GM10248 (cell line): ENCODE measurements at regions not wholly inside any gene's neighbourhood (a gene's known extent, or its start where the extent isn't known, plus 50 kb on each side); places are given as distances from the start of the nearest gene placed in this dataset.

Source experiments
- CTCF ChIA-PET: fragments of 300-600 bp; sonication (Branson Sonifier 250); formaldehyde crosslinking; extraction: SDS; loops from one replicate; lab custom pipeline; 2021; ENCODE audit warnings: antibody characterized with exemption; lab: Yijun Ruan, JAX
- POLR2A ChIA-PET: fragments of 350-650 bp; sonication (Branson Sonifier 250); formaldehyde crosslinking; extraction: SDS; loops from one replicate; lab custom pipeline; 2020; ENCODE audit warnings: antibody characterized with exemption; lab: Yijun Ruan, JAX
- DNase-seq: peaks from one replicate; pipeline ENCODE4 v3.0.0; 2012; ENCODE audit errors: extremely low spot score
- TF ChIP-seq, protein P1 (sequence below): IDR thresholded peaks from 2 replicates; pipeline ENCODE4 v1.5.1; 2012; ENCODE audit warnings: mild to moderate bottlenecking, low read depth; ENCODE audit errors: extremely low read depth, missing control alignments, control extremely low read depth

DNA sequence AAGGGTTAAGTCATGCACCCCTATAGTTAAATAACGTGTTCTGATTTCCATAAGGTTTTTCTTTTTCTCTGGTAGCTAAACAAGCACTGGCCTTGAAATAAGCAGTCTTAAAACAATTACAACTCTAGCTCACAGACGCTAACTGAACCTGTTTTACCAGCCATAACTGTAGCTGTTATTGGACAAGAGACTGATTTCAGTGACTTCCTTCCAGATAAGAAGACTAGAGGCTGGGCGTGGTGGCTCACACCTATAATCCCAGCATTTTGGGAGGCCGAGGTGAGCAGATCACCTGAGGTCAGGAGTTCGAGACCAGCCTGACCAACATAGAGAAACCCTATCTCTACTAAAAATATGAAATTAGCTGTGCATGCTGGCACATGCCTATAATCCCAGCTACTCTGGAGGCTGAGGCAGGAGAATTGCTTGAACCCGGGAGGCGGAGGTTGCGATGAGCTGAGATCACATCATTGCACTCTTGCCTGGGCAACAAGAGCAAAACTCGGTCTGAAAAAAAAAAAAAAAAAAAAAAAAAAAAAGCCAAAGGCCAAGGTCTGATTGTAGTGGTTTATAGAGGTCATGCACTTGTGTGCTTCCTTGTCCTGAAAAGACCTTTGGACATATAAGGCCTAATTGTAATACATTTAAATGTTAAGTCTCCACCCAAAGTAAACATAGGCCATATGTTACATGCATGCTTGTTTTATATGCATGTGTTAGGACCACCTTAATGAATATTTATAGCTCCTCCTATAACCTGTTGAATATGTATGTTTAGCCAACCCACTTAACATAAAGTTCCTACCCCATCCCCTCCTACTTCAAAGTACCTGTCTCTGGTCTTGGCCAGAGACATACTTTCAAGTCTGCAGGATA, 319.5 kb upstream of the CA10 start:
- CTCF ChIA-PET: no interaction called here
- TF ChIP-seq, protein P1, sequence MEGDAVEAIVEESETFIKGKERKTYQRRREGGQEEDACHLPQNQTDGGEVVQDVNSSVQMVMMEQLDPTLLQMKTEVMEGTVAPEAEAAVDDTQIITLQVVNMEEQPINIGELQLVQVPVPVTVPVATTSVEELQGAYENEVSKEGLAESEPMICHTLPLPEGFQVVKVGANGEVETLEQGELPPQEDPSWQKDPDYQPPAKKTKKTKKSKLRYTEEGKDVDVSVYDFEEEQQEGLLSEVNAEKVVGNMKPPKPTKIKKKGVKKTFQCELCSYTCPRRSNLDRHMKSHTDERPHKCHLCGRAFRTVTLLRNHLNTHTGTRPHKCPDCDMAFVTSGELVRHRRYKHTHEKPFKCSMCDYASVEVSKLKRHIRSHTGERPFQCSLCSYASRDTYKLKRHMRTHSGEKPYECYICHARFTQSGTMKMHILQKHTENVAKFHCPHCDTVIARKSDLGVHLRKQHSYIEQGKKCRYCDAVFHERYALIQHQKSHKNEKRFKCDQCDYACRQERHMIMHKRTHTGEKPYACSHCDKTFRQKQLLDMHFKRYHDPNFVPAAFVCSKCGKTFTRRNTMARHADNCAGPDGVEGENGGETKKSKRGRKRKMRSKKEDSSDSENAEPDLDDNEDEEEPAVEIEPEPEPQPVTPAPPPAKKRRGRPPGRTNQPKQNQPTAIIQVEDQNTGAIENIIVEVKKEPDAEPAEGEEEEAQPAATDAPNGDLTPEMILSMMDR: no peak
- POLR2A ChIA-PET: no interaction called here
- DNase-seq: no peak

- no peak for DNase-seq
- POLR2A ChIA-PET: no interaction called here
- TF ChIP-seq, protein P1: no peak
- CTCF ChIA-PET: interaction anchor here (1.2 kb wide), 1 partner anchor 31 kb away, joined by 3 read pairs; no protein-coding TSS in a partner anchor
Measured at GRCh38 chr17:52476638-52477313, 318.3 kb upstream of the CA10 start.

DNA sequence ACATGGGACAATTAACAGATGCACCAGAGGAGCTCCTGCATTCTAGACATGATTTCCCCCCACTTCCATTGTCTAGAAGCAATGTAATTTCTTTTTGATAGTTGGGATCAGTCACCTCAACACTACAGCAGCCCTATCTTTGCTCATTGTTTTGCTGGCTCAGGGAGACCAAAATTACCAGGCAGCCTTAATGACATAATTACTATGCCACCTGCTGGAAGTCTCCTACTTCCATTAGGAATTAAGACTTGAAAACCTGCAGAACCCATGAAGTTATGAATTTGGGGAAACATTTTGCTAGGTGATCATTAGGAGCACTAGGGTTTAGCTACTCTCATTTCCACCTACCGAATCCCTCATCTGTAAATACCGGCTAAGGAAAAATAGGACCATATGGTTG, 312.0 kb upstream of the CA10 start:
- TF ChIP-seq, protein P1: no peak
- no peak for DNase-seq
- CTCF ChIA-PET: no interaction called here
- POLR2A ChIA-PET: no interaction called here

GRCh38 chr17:52465407-52465806, 306.9 kb upstream of the CA10 start:
- DNase-seq: no peak
- ChIA-PET CTCF (no interaction called here), POLR2A (interaction anchor here (0.6 kb wide), 1 partner anchor 1672 kb away, joined by 3 read pairs; no protein-coding TSS in a partner anchor)
- TF ChIP-seq, protein P1: no peak

DNA sequence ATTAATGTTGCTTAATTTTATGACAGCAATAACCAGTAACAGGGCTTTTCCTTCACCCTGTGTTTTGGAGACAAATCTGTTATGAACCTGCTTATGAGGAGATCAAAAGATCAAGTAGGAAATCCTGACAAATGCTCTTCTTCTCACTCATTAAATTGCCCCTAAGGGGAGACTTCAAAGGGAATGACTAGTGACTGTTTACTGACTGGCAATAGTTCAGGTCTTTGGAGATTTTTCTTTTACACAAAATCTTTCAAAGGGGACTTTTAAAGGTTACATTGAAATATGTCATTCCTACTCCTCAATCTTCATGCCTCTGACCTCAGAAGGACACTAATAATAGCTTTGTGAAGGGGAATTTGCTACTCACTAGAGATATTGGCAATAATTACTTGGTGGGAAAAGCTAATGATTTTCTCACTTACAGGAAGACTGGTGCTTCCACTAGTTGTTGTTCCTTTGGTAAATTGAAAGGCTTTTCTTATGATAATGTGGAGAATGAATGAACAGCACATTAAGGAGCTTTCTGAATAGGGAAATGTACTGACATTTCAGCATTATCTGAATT, 292.9 kb upstream of the CA10 start:
- TF ChIP-seq, protein P1: no peak
- ChIA-PET CTCF (interaction anchor here (0.9 to 2.0 kb wide), 5 partner anchors 8 to 61 kb away, joined by 3 to 5 read pairs (median 4); no protein-coding TSS in a partner anchor), POLR2A (no interaction called here)
- no peak for DNase-seq

DNA sequence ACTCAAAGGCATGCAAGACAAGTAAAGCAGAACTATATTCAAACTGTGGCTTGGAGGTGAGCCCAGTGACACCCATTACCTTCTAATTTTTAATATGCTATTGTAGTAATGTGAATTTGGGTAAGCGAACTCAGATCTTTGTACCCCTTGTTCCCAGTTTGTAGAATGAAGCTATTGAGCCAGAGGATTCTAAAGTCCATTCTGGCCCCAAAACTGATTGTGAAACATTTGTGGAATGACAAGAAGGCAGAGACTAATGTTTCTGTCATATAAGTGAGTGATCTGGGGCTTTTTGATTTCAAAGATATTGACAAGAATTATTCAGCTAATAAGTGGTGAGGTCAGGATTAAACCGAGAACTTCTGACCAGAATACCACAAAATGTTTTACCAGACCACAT, 283.8 kb upstream of the CA10 start:
- ChIA-PET POLR2A (no interaction called here), CTCF (interaction anchor here (1.2 kb wide), 1 partner anchor 10 kb away, joined by 4 read pairs; no protein-coding TSS in a partner anchor)
- DNase-seq: no peak
- TF ChIP-seq, protein P1: no peak
